Astrocyte of the cerebellum (primary cell): ENCODE measurements at regions not wholly inside any gene's neighbourhood (a gene's known extent, or its start where the extent isn't known, plus 50 kb on each side); places are given as distances from the start of the nearest gene placed in this dataset.

ENCODE experiments used
- DNase-seq: peaks from one replicate; pipeline ENCODE4 v3.0.0-alpha.2; 2011; ENCODE audit warnings: low read depth
- H3K4me3 ChIP-seq: 2 replicates; pipeline ENCODE4 v1.5.1; 2011; ENCODE audit warnings: mild to moderate bottlenecking, low read depth, low read length, moderate library complexity
- in situ Hi-C: cut with HindIII; loops from 2 replicates; pipeline ENCODE4 v1.10.0; 2017; ENCODE audit warnings: low sequenced_read_pairs
- TF ChIP-seq, protein P1 (sequence below): IDR thresholded peaks from 2 replicates; pipeline ENCODE4 v1.5.1; 2012; ENCODE audit warnings: low read length, low read depth, moderate library complexity, mild to moderate bottlenecking; ENCODE audit errors: missing control alignments

DNA sequence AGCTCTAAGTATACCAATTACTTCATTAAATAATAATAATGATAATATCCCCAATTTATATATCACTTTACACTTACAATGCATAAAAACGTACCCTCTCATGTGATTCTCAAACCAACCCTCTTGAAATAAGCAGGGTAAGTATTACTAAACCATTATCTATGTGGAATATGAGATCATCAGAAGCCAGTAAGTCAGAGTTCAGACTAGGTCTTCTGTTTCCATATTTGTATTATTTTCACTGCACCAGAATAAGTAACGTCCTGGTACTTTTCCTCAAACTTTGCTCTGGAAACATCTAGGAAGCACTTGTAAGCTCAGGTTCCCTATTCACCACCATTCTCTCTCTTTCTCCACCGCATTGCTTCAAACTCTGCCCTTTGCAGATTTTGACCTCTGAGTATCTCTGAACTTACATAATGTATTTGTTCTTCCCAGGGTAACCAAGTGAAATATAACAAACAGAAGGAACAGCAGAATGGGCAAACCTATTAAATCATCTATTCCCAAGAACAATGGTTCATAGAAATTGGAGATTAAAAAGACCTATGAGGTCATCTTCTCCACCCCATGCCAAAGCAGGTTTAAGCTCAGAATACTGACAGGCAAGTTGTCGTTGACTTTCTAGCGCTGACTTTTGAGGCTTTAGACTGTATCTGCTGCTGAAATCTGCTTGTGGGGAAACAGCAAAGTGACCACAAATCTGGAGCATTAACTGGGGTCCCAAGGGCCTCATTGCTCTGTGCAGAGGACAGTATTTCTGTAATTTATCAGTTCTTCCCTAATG is 161.3 kb upstream of the FAR2 start:
- no peak overlapping the region for H3K4me3 ChIP-seq
- in situ Hi-C loops: no loop called here
- no peak for DNase-seq
- TF ChIP-seq, protein P1, sequence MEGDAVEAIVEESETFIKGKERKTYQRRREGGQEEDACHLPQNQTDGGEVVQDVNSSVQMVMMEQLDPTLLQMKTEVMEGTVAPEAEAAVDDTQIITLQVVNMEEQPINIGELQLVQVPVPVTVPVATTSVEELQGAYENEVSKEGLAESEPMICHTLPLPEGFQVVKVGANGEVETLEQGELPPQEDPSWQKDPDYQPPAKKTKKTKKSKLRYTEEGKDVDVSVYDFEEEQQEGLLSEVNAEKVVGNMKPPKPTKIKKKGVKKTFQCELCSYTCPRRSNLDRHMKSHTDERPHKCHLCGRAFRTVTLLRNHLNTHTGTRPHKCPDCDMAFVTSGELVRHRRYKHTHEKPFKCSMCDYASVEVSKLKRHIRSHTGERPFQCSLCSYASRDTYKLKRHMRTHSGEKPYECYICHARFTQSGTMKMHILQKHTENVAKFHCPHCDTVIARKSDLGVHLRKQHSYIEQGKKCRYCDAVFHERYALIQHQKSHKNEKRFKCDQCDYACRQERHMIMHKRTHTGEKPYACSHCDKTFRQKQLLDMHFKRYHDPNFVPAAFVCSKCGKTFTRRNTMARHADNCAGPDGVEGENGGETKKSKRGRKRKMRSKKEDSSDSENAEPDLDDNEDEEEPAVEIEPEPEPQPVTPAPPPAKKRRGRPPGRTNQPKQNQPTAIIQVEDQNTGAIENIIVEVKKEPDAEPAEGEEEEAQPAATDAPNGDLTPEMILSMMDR: no peak

DNA sequence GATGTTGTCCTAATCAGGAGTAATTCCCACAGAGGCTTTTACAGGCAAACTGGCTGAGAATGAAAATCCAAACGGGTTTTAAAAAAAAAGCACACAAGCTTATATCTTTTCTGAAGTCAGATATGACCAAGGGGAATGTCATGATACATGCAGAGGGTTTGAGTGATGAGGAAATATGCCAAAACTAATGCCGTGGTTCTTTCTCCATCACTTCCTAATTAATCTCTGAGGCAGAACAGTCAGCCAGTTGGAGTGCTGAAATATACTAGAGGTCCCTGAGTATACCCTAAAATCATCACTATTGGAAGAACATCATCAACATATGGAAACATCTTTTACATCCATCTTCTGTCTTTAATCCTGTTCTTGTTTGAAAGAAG is 160.8 kb upstream of the FAR2 start:
- no peak overlapping the region for H3K4me3 ChIP-seq
- TF ChIP-seq, protein P1: no peak
- in situ Hi-C loops: no loop called here
- DNase-seq: no peak

DNA sequence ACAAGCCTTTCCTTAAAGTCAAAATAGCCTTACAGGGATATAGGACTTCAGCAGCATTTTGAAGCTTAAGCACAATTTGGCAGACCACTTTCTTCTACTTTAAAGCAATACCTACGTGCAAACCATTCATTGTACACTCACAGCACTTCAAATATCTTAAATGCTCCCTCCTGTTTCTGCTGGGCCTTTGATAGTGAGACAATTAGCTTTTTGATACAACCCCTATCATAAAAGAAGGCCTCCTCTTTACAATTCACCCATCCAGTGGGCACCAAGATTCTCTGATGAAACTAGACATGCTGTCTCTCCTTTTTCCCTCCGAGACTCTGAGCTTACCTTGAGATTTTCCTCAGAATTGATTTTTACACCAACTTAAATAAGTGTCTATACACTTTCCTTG is 157.5 kb upstream of the FAR2 start:
- no peak for DNase-seq
- TF ChIP-seq, protein P1: no peak
- in situ Hi-C loops: no loop called here
- H3K4me3 ChIP-seq: no peak overlapping the region

DNA sequence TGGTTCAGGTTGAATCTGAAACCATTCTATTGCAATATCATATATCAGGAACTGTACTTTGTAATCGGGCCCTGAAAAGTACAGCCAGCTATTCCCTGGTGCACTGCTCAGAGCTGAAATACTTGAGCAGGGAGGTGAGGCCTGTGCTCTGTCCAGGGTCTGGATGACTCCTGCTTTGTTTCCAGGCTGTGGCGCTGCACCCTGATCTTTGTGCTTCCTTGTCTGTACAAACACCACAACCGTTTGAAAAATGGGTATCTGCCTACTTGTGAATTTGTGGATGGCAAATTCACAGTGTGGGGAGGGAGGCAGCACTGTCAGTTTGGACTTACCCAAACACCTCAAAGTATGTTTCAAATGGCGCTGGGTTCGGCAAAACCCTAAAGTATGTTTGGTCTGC is 155.4 kb upstream of the FAR2 start:
- DNase-seq: no peak
- no peak overlapping the region for H3K4me3 ChIP-seq
- TF ChIP-seq, protein P1: no peak
- in situ Hi-C loops: no loop called here

DNA sequence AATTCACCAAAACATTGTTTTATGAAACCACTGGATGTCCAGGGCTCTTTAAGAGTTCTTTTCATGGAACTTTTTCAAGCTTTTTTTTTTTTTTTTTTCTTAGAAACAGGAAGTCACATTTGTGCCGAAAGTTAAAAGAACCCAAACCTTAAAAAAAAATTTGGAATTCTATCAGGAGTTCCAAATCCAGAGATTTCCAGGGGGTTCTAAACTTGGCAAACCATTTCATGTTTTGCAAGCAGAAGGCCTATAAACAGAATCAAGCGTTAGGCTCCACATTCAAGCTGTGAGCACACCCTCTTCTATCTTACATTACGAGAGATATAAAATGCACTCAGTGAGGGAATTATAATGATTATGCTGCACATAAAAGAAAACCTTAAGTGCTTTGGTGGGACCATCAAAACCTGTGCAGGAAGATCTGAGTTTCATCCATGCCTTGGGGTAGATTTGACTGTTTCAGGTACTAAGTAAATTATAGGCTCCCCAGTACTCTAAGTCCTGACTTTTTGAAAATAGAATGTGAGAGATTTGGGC is 154.8 kb upstream of the FAR2 start:
- no peak for DNase-seq

DNA sequence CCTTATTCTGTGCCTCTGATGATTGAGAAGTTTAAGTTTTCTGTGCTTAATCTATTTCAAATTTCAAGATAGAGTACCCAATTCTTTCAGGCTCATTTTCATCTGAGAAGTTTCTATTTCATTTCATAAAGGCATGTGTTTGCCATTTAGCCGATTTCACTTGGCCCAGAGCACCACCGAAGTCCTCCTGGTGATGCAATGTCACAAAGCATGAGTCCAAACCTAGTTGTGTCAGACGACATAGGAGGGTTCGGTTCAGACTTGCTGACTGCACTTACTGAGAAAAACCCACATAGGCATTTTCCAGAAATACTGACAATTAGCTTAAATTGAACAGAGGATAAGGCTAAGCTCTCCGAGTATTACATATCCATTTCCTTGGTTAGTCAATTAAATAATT is 152.4 kb upstream of the FAR2 start:
- DNase-seq: no peak
- in situ Hi-C loops: no loop called here
- H3K4me3 ChIP-seq: no peak overlapping the region
- TF ChIP-seq, protein P1: no peak

More for the DNA sequence above, 154.8 kb upstream of the FAR2 start:
- TF ChIP-seq, protein P1: no peak
- H3K4me3 ChIP-seq: no peak overlapping the region
- in situ Hi-C loops: no loop called here
